ENCODE measurements at regions not wholly inside any gene's neighbourhood (a gene's known extent, or its start where the extent isn't known, plus 50 kb on each side); places are given as distances from the start of the nearest gene placed in this dataset.
"Not testable (repeated sequence)": the region's sequence is repeated elsewhere in the genome, so short reads cannot be mapped to it uniquely, and the experiment has no call there.

DNA sequence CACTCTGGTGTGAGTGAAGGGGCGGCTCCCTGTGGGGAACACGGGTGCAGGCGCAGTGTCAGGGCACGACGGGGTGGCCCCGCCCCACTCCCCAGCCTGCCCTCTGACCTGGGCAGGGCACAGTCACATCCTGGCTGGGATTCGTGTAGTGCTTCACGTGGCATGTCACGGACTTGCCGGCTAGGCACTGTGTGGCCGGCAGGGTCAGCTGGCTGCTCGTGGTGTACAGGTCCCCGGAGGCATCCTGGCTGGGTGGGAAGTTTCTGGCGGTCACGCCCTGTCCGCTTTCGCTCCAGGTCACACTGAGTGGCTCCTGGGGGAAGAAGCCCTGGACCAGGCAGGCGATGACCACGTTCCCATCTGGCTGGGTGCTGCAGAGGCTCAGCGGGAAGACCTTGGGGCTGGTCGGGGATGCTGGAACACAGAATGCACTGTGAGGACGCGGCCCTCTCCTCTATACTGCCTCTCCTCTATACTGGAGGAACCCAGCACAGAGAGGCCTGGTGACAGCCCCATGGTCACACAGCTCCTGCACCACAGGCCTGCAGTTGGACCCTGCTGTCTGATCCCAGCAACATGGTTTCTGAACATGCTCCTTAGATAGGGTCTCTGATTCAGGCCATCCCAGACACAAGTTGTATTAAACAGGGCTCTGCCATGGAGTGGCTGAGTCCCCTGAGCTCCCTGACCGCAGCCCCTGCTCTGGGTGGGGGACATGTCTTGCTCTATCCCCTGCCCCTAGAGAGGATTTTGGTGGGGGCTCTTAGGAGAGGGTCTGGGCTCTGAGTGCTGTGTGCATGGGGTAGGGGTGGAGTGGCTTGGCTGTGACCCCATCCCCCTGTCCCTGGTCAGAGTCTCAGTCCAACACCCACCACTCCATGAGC, 182.1 kb downstream of the TMEM121 start:
- TF ChIP-seq EZH2 (IDR thresholded peaks at IDR 0.05; ENCODE audit: insufficient read depth, poor library complexity, severe bottlenecking); EZH2phosphoT487 (IDR thresholded peaks at IDR 0.05; ENCODE audit: insufficient read depth, low read depth): not testable (repeated sequence)
